ENCODE measurements at regions not wholly inside any gene's neighbourhood (a gene's known extent, or its start where the extent isn't known, plus 50 kb on each side); places are given as distances from the start of the nearest gene placed in this dataset.

GRCh38 chr4:24164054-24164693 is 274.3 kb upstream of the PPARGC1A start:
- H3K27ac ChIP-seq (ENCODE audit: low read depth in 1 of 2, low read length in 2 of 2): no peak overlapping the region
- no peak for DNase-seq (ENCODE audit: low spot score)
- no peak overlapping the region for H3K4me3 ChIP-seq (ENCODE audit: low read depth in 1 of 3, low read length in 3 of 3)
- H3K4me1 ChIP-seq (ENCODE audit: control insufficient read depth in 4 of 4, insufficient read depth in 4 of 4, low read length in 3 of 4): no peaks in the 10 kb centered on the region
- TF ChIP-seq JUND (IDR thresholded peaks at IDR 0.05) (no peak), MAX (IDR thresholded peaks at IDR 0.05) (no peak), ATF3 (IDR thresholded peaks at IDR 0.05) (no peak), HNF4G (IDR thresholded peaks at IDR 0.05) (no peak), SP1 (IDR thresholded peaks at IDR 0.05) (no peak), FOXA2 (IDR thresholded peaks at IDR 0.05) (no peak), RXRA (IDR thresholded peaks at IDR 0.05) (no peak), CTCF (IDR thresholded peaks at IDR 0.05; ENCODE audit: low read depth, low read length, missing input control) (no peak), RAD21 (IDR thresholded peaks at IDR 0.05) (no peak), FOXA1 (IDR thresholded peaks at IDR 0.05) (no peak), YY1 (IDR thresholded peaks at IDR 0.05) (no peak), EGR1 (IDR thresholded peaks at IDR 0.05; ENCODE audit: low read depth in 2 of 2) (no peak), ZBTB33 (IDR thresholded peaks at IDR 0.05) (no peak), NR2F2 (IDR thresholded peaks at IDR 0.05) (no peak), TAF1 (conservative IDR thresholded peaks at IDR 0.05) (no peak), GABPA (IDR thresholded peaks at IDR 0.05 in 1 of 2, conservative IDR thresholded peaks at IDR 0.05 in 1 of 2) (no peak), REST (IDR thresholded peaks at IDR 0.05) (no peak), HNF4A (conservative IDR thresholded peaks at IDR 0.05) (no peak)
- H3K36me3 ChIP-seq (ENCODE audit: control insufficient read depth in 4 of 4, insufficient read depth in 3 of 4, low read depth in 1 of 4, low read length in 3 of 4): no peaks in the 10 kb centered on the region
- 68% methylated on average over 2 of the region's 2 CpGs for WGBS
- no peaks in the 10 kb centered on the region for H3K27me3 ChIP-seq (ENCODE audit: control insufficient read depth in 4 of 4, insufficient read depth in 4 of 4, low read length in 3 of 4)
- no peaks in the 10 kb centered on the region for H3K9me3 ChIP-seq (ENCODE audit: control insufficient read depth in 4 of 4, low read length in 3 of 4)
- no peak overlapping the region for H3K9ac ChIP-seq (ENCODE audit: low read depth in 1 of 2, low read length in 2 of 2)
